Glutamatergic neuron (in vitro differentiated cells): ENCODE measurements at regions not wholly inside any gene's neighbourhood (a gene's known extent, or its start where the extent isn't known, plus 50 kb on each side); places are given as distances from the start of the nearest gene placed in this dataset.

Experiments
- DNase-seq: peaks from one replicate; pipeline ENCODE4 v3.0.0; 2022
- H3K27ac Mint-ChIP-seq: one replicate; pipeline ENCODE4 v1.8.0; 2020; ENCODE audit warnings: mild to moderate bottlenecking, mixed read lengths, inconsistent platforms; ENCODE audit not compliant: unreplicated experiment
- H3K27me3 Mint-ChIP-seq: one replicate; pipeline ENCODE4 v1.8.0; 2020; ENCODE audit warnings: mild to moderate bottlenecking, moderate library complexity, mixed read lengths, inconsistent platforms; ENCODE audit not compliant: unreplicated experiment
- H3K36me3 Mint-ChIP-seq: one replicate; pipeline ENCODE4 v1.8.0; 2020; ENCODE audit warnings: mild to moderate bottlenecking, mixed read lengths, inconsistent platforms; ENCODE audit not compliant: unreplicated experiment
- H3K4me1 Mint-ChIP-seq: one replicate; pipeline ENCODE4 v1.8.0; 2020; ENCODE audit warnings: mild to moderate bottlenecking, low read depth, mixed read lengths, inconsistent platforms; ENCODE audit not compliant: unreplicated experiment
- H3K4me3 Mint-ChIP-seq: one replicate; pipeline ENCODE4 v1.8.0; 2020; ENCODE audit warnings: mild to moderate bottlenecking, mixed read lengths, inconsistent platforms; ENCODE audit not compliant: unreplicated experiment
- H3K9me3 Mint-ChIP-seq: one replicate; pipeline ENCODE4 v1.8.0; 2020; ENCODE audit warnings: mild to moderate bottlenecking, moderate library complexity, mixed read lengths, inconsistent platforms; ENCODE audit not compliant: unreplicated experiment
- TF ChIP-seq, protein P1 (sequence below): fragments of 200-600 bp; sonication (generic); IDR thresholded peaks from one replicate; pipeline ENCODE4 v1.5.0; 2021; ENCODE audit not compliant: partially characterized antibody, unreplicated experiment

DNA sequence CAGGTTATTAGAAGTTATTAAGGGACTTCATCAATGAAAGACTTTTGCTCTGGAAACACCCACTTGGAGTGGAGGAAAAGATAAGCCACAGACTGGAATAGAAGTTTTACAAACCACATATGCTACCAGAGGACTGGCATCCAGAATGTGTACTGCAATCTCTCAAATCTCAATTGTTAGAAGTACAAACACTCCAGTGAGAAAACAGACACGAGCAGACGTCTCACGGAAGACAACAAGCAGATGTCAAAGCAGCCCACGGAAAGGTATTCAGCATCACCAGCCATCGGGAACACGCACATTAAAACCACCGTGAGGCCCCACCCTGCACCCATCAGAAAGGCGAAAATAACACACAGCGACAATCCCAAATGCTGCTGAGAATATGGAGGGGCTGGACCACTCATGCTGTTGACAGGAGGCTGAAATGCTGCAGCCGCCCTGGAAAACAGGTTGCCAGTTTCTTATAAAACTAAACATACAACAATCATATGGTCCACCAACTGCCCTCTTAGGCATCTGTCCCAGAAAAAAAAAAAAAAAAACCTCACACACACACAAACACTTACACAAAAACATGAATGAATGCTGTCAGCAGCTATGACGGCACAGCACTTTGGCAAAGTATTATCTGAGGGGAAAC is 131.9 kb upstream of the SFSWAP start:
- Mint-ChIP-seq H3K27me3 (peaks cover 24% of the 10 kb centered on the region), H3K27ac (peak overlapping the region; percentile 76), H3K4me1 (peaks cover 35% of the 10 kb centered on the region), H3K9me3 (peaks cover 31% of the 10 kb centered on the region), H3K4me3 (no peak overlapping the region), H3K36me3 (peaks cover 11% of the 10 kb centered on the region)
- DNase-seq: peak; percentile 3
- TF ChIP-seq, protein P1, sequence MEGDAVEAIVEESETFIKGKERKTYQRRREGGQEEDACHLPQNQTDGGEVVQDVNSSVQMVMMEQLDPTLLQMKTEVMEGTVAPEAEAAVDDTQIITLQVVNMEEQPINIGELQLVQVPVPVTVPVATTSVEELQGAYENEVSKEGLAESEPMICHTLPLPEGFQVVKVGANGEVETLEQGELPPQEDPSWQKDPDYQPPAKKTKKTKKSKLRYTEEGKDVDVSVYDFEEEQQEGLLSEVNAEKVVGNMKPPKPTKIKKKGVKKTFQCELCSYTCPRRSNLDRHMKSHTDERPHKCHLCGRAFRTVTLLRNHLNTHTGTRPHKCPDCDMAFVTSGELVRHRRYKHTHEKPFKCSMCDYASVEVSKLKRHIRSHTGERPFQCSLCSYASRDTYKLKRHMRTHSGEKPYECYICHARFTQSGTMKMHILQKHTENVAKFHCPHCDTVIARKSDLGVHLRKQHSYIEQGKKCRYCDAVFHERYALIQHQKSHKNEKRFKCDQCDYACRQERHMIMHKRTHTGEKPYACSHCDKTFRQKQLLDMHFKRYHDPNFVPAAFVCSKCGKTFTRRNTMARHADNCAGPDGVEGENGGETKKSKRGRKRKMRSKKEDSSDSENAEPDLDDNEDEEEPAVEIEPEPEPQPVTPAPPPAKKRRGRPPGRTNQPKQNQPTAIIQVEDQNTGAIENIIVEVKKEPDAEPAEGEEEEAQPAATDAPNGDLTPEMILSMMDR: no peak

DNA sequence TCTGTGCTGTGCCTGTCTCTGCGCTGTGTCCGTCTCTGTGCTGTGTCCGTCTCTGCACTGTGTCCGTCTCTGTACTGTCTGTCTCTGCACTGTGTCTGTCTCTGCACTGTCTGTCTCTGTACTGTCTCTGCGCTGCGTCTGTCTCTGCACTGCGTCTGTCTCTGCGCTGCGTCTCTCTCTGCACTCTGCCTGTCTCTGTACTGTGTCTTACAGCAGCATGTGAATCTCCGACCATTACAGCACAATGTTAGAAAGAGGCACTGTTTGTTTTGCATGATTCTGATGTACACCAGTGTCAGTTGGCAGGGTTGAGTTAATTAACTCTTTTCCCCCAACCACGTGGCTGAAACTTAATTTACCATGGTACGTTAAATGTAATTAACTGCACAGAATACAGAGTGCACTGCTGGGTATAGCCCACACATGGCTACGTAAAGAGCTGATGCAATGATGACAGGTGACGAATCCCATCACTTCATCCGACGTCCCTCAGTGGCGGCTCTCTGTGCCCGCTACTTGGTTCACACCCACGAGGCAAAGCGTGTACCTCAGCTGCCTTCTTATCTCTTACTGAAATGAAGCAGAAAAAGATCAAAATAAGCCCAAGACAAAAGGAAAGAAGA is 127.7 kb upstream of the SFSWAP start:
- TF ChIP-seq, protein P1: no peak

GRCh38 chr12:131586269-131586668 is 124.6 kb upstream of the SFSWAP start:
- Mint-ChIP-seq H3K4me1 (peaks cover 7% of the 10 kb centered on the region), H3K9me3 (peaks cover 9% of the 10 kb centered on the region), H3K4me3 (no peak overlapping the region), H3K27me3 (peaks cover 7% of the 10 kb centered on the region), H3K27ac (no peak overlapping the region), H3K36me3 (no peaks in the 10 kb centered on the region)
- no peak for DNase-seq
- TF ChIP-seq, protein P1: no peak

More for the DNA sequence above, 127.7 kb upstream of the SFSWAP start:
- peaks cover 17% of the 10 kb centered on the region for H3K9me3 Mint-ChIP-seq
- H3K4me3 Mint-ChIP-seq: peak overlapping the region; percentile 4
- H3K27ac Mint-ChIP-seq: peak overlapping the region; percentile 84
- no peak for DNase-seq
- H3K36me3 Mint-ChIP-seq: no peaks in the 10 kb centered on the region
- H3K27me3 Mint-ChIP-seq: peaks cover 14% of the 10 kb centered on the region
- H3K4me1 Mint-ChIP-seq: peaks cover 20% of the 10 kb centered on the region

GRCh38 chr12:131586761-131587160 is 124.1 kb upstream of the SFSWAP start:
- DNase-seq: no peak

More at GRCh38 chr12:131586761-131587160, 124.1 kb upstream of the SFSWAP start:
- Mint-ChIP-seq H3K27ac (no peak overlapping the region), H3K4me3 (no peak overlapping the region), H3K9me3 (peaks cover 8% of the 10 kb centered on the region), H3K36me3 (no peaks in the 10 kb centered on the region), H3K27me3 (peaks cover 7% of the 10 kb centered on the region), H3K4me1 (peaks cover 7% of the 10 kb centered on the region)
- TF ChIP-seq, protein P1: no peak
